ENCODE measurements at regions not wholly inside any gene's neighbourhood (a gene's known extent, or its start where the extent isn't known, plus 50 kb on each side); places are given as distances from the start of the nearest gene placed in this dataset.

GRCh38 chr2:5978131-5978751 lies 286.1 kb downstream of the SOX11 start:
- TF ChIP-seq REST (IDR thresholded peaks at IDR 0.05; ENCODE audit: insufficient read depth in 1 of 2, low read depth in 2 of 2, low read length in 2 of 2) (no peak), POLR2AphosphoS5 (IDR thresholded peaks at IDR 0.05; ENCODE audit: low read depth, low read length) (no peak), SIN3A (IDR thresholded peaks at IDR 0.05; ENCODE audit: borderline replicate concordance, insufficient read depth, low read length) (no peak)

Data from PFSK-1 (cell line).